ENCODE measurements at regions not wholly inside any gene's neighbourhood (a gene's known extent, or its start where the extent isn't known, plus 50 kb on each side); places are given as distances from the start of the nearest gene placed in this dataset.
A peak's percentile ranks its signal among the peaks of the same experiment; 100 is the strongest.

GRCh38 chr17:63185420-63185819 lies 219.4 kb downstream of the TANC2 start:
- in situ Hi-C loops (cut with HindIII; ENCODE audit: low sequenced_read_pairs), result no loop called here
- TF ChIP-seq, protein P1, sequence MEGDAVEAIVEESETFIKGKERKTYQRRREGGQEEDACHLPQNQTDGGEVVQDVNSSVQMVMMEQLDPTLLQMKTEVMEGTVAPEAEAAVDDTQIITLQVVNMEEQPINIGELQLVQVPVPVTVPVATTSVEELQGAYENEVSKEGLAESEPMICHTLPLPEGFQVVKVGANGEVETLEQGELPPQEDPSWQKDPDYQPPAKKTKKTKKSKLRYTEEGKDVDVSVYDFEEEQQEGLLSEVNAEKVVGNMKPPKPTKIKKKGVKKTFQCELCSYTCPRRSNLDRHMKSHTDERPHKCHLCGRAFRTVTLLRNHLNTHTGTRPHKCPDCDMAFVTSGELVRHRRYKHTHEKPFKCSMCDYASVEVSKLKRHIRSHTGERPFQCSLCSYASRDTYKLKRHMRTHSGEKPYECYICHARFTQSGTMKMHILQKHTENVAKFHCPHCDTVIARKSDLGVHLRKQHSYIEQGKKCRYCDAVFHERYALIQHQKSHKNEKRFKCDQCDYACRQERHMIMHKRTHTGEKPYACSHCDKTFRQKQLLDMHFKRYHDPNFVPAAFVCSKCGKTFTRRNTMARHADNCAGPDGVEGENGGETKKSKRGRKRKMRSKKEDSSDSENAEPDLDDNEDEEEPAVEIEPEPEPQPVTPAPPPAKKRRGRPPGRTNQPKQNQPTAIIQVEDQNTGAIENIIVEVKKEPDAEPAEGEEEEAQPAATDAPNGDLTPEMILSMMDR (IDR thresholded peaks at IDR 0.05; ENCODE audit: low read depth, low read length), result no peak
- DNase-seq (ENCODE audit: low read depth, low spot score), result no peak
- no peak overlapping the region for H3K4me3 ChIP-seq (ENCODE audit: low read depth, low read length)

- DNase-seq (ENCODE audit: low read depth, low spot score), result peak; percentile 68
- in situ Hi-C loops (cut with HindIII; ENCODE audit: low sequenced_read_pairs), result no loop called here
Measured at GRCh38 chr17:63189082-63189481, 223.0 kb downstream of the TANC2 start.

DNA sequence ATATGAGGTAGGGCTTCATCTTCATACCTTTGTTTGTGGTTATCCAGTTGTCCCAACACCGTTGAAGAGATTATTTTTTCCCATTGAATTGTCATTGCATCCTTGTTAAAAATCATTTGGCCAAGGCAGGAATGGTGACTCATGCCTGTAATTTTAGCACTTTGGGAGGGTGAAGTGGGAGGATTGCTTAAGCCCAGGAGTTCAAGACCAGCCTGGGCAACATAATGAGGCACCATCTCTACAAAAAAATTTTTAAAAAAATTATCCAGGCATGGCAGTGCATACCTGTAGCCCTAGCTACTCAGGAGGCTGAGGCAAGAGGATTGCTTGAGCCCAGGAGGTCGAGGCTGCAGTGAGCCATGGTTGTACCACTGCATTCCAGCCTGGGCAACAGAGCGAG lies 223.9 kb downstream of the TANC2 start:
- DNase-seq (ENCODE audit: low read depth, low spot score), result peak; percentile 10
- TF ChIP-seq, protein P1 (IDR thresholded peaks at IDR 0.05; ENCODE audit: low read depth, low read length), result no peak
- no peak overlapping the region for H3K4me3 ChIP-seq (ENCODE audit: low read depth, low read length)
- in situ Hi-C loops (cut with HindIII; ENCODE audit: low sequenced_read_pairs), result no loop called here

More at GRCh38 chr17:63189082-63189481, 223.0 kb downstream of the TANC2 start:
- H3K4me3 ChIP-seq (ENCODE audit: low read depth, low read length), result no peak overlapping the region
- TF ChIP-seq, protein P1 (IDR thresholded peaks at IDR 0.05; ENCODE audit: low read depth, low read length), result no peak

DNA sequence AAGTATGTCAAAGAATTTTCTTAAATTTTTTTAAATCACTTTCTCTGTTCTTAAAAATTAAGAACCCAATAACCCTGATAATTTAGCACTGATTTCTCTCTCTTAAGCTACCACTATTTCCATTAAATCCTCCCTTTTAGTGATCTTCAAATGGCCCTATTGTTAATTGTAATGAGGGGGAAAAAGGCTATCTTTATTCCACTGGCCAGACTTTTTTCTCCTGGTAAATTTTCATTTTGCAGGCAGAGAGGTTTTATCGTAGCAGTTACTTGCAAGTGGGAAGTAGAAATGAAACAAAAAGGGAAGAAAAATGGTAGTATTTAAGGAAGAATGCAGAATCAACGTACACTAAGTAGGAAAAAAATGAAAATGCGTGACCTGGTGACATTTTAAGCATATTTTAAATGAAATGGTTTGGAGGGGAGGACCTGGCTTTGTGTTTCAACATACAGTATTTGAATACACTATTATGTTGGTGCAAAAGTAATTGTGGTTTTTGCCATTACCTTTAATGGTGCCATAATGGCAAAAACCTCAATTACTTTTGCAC lies 224.9 kb downstream of the TANC2 start:
- no peak for DNase-seq (ENCODE audit: low read depth, low spot score)
- in situ Hi-C loops (cut with HindIII; ENCODE audit: low sequenced_read_pairs), result no loop called here
- TF ChIP-seq, protein P1 (IDR thresholded peaks at IDR 0.05; ENCODE audit: low read depth, low read length), result no peak
- H3K4me3 ChIP-seq (ENCODE audit: low read depth, low read length), result no peak overlapping the region

DNA sequence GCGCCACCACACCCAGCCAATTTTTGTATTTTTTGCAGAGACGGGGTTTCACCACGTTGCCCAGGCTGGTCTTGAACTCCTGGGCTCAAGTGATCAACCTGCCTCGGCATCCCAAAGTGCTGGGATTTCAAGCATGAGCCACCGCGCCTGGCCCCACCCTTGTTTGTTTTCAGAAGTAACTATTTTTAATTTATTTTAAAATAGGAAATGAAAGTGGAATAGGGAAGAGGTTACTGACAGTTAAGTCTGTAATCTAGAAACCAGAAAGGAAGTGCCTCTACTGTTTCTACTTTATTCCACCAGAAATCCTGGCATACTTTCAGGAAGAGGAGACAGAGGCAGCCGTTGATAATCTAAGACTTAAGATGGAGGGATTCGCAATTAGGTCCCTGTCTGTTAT lies 225.6 kb downstream of the TANC2 start:
- DNase-seq (ENCODE audit: low read depth, low spot score), result no peak
- no peak overlapping the region for H3K4me3 ChIP-seq (ENCODE audit: low read depth, low read length)
- TF ChIP-seq, protein P1 (IDR thresholded peaks at IDR 0.05; ENCODE audit: low read depth, low read length), result no peak
- in situ Hi-C loops (cut with HindIII; ENCODE audit: low sequenced_read_pairs), result no loop called here

DNA sequence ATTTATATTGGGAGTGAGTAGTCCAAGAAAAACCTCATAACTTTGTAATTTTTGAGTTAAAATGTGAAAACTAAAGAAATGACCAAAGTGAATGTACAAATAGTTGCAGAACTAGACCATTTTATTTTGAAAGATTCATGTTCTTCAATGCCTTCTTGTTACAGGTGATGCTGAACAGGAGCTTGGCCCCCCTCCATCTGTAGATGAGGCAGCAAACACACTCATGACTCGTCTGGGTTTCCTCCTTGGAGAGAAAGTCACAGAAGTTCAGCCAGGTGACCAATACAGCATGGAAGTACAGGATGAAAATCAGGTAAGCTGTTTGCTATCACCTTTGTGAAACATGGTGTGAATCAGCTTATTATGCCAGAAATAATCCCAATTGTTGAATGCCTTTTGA lies 227.8 kb downstream of the TANC2 start:
- no peak overlapping the region for H3K4me3 ChIP-seq (ENCODE audit: low read depth, low read length)
- DNase-seq (ENCODE audit: low read depth, low spot score), result no peak
- TF ChIP-seq, protein P1 (IDR thresholded peaks at IDR 0.05; ENCODE audit: low read depth, low read length), result no peak
- in situ Hi-C loops (cut with HindIII; ENCODE audit: low sequenced_read_pairs), result no loop called here

Measured in astrocyte of the spinal cord (primary cell).